ENCODE measurements at regions not wholly inside any gene's neighbourhood (a gene's known extent, or its start where the extent isn't known, plus 50 kb on each side); places are given as distances from the start of the nearest gene placed in this dataset.
A peak's percentile ranks its signal among the peaks of the same experiment; 100 is the strongest.
"Not testable (repeated sequence)": the region's sequence is repeated elsewhere in the genome, so short reads cannot be mapped to it uniquely, and the experiment has no call there.

DNA sequence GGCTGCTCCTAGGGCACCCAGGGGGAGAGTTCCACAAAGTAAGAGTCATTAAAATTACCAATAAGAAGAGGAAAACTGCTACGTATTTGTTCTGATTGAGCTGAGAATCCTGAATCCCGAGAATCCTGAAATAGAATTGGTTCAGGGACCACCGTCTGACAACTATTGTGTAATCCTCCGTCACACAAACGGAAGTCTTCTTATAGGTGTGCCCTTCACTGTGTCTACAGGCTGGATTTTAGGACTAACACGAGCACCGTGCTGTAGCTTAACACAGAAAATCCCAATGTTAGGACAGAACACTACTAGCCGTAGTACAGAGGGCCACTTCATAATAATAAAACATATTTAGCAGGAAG lies 50.6 kb upstream of the RNF182 start:
- no peak for DNase-seq (ENCODE audit: extremely low read depth in 1 of 2, low read depth in 1 of 2)

DNA sequence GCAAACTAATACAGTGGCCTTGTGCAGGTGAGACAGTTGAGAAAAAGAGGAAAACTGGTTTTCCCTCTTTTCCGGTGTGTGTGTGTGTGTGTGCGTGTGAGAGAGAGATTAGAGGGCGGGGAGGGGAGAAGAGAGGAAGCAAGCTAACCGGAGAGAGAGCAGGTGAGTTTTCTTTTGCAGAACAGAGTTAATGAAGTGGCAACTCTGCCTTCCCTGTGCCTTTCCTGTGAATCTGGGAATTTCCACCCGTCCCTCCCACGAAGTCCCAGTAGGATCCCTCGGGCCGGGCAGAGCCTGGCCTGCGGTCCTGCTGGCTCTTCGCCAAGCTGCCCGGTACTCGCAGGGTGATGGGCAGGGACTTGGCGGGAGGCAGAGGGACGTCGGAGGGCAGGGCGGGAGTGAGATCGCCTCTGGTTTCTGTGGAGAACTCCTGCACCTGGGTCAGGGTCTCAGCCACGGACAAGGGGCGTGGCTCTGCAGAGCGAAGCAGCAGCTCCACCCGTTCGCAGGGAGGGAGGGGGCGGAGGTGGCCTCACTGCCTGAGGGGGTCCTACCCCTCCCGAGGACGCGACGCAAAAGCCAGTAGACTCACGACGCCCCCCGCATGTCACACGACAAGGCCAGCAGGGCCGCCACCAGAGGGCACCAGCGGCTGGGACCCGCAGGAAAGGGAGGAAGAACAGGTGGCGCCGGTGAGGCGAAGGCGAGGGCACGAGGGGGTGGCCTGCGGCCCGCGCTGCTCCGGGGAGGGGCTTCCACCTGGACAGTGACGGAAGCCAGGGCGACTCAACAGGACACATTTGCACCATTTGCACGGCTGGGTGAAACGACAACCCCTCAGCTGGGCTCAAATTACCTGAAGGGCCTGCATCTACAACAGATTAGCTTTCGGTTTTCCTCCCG lies 51.2 kb upstream of the RNF182 start:
- peak; percentile 29 to 61 for DNase-seq (ENCODE audit: extremely low read depth in 1 of 2, low read depth in 1 of 2)

DNA sequence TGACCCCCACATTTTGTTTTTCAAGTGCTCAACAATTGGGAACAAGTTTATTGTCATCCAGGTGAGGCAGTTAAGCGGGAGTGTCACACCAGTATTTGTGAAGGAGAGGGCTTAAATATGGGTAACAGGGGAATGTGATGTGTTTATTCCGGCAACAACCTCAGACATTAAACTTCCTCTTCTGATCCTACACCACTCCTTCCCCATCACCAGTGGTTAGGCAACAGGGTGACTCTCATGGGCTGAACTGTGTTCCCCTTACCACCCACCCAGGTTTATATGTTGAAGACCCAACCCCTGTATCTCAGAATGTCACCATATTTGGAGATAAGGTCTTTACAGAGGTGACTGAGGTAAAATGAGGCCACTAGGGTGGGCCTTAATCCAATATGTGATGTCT lies 52.1 kb upstream of the RNF182 start:
- DNase-seq (ENCODE audit: extremely low read depth in 1 of 2, low read depth in 1 of 2), result no peak

DNA sequence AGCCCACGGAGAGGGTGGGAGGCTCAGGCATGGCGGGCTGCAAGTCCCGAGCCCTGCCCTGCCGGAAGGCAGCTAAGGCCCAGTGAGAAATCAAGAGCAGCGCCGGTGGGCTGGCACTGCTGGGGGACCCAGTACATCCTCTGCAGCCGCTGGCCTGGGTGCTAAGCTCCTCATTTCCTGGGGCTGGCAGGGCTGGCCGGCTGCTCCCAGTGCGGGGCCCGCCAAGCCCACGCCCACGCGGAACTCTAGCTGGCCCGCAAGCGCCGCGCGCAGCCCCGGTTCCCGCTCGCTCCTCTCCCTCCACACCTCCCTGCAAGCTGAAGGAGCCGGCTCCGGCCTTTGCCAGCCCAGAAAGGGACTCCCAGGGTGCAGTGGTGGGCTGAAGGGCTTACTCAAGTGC lies 52.7 kb upstream of the RNF182 start:
- not testable (repeated sequence) for DNase-seq (ENCODE audit: extremely low read depth in 1 of 2, low read depth in 1 of 2)

DNA sequence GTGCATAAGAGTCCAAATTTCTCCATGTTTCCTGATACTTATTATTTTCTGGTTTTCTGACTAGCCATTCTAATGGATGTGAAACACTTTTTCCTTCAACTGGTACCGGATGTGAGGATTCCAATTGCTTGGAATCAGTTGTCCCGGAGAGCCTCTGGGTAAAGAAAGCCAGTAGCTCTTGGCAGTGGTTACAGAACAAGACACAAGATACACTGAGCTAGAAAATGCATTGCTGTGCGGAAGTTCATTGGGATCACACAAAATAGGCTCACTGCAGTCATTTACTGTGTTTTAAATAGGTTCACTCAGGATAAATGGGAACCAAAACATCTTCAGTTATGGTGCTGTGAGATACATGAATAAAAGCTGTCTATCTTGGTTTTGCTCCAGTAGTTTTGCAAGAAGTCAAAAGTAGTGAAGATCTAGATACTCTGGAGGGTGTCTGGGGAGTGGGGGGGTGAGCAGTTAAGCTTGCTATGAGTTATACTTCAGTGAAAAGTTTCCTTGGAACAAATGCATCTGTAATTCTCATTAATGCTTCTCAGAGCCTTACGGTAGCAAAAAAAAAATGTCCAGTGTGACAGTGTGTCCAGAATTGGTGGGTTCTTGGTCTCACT lies 54.4 kb upstream of the RNF182 start:
- DNase-seq (ENCODE audit: extremely low read depth in 1 of 2, low read depth in 1 of 2), result no peak

DNA sequence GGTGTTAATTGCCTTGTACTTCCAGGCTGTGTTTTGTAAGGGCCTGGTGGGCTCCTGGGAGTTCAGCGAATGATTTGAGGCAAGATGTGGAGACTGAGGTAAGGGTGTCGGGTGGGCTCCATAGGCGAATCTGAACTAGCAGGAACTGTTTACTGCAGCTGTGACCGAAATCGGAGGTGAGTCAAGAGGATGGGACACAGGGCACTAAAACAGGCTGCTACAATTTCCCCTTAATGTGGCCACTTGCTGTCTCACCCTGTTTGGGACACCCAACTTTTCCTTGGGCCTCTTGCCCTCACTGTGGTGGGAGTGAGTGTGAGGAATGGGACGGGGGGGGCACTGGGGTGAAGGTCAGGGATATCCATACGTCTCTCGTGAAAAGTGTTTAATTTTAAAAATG lies 53.9 kb upstream of the MCUR1 start:
- no peak for DNase-seq (ENCODE audit: extremely low read depth in 1 of 2, low read depth in 1 of 2)

DNA sequence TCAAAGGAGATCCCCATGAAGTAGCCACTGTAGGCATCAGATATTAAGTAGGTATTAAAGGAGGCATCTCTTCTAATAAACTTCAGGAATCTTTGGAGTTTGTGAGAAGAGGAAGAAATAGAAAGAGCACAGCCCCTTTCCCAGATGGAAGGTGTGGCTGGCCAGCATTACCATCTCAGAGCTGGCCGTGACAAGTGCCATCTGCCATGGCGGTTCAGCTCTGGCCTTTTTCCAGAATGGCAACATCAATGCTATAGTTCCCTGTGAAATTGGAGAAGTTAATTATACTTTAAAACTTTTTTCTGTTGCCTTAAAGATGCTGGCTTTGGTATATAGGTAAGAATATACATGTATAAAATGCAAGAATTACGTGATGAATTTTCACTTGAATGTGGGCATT lies 51.9 kb upstream of the MCUR1 start:
- DNase-seq (ENCODE audit: extremely low read depth in 1 of 2, low read depth in 1 of 2), result no peak

DNA sequence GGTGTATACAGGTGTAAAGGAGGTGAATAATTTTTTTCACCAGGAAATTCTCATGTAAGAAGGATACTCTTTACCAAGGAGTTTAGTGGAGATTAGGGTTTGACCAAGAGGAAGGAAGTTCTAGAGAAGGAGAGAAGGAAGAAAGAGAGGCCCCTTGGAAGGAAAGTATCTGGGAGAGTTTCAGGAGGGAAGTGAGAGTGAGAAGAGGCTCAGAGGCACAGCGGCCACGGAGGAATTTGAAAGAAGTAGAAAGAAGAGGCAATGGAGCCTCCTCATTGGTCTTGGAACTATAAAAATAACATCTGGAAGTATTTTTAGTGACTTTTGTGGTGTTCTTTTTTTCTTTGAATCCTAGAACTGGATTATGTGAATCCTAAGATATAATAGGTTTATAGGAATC lies 50.8 kb upstream of the MCUR1 start:
- no peak for DNase-seq (ENCODE audit: extremely low read depth in 1 of 2, low read depth in 1 of 2)

DNA sequence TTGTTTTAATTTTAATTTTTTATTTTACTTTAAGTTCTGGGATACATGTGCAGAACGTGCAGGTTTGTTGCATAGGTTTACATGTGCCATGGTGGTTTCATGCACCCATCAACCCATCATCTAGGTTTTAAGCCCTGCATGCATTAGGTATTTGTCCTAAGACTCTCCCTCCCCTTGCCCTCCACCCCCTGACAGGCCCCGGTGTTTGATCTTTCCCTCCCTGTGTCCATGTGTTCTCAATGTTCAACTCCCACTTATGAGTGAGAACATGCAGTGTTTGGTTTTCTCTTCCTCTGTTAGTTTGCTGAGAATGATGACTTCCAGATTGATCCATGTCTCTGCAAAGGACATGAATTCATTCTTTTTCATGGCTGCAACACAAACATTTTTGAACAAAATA lies 50.3 kb upstream of the MCUR1 start:
- DNase-seq (ENCODE audit: extremely low read depth in 1 of 2, low read depth in 1 of 2), result not testable (repeated sequence)

Measured in activated CD8-positive, alpha-beta memory T cell treated with anti-CD3 and anti-CD28 coated beads for 1 hour (primary cell).